GM18868 (cell line): ENCODE measurements at regions not wholly inside any gene's neighbourhood (a gene's known extent, or its start where the extent isn't known, plus 50 kb on each side); places are given as distances from the start of the nearest gene placed in this dataset.

Source experiments
- ATAC-seq: cut with Tn5 transposase; IDR thresholded peaks from one replicate; pipeline ENCODE4 v1.9.1; 2021; ENCODE audit warnings: mild to moderate bottlenecking, moderate library complexity; ENCODE audit not compliant: unreplicated experiment

DNA sequence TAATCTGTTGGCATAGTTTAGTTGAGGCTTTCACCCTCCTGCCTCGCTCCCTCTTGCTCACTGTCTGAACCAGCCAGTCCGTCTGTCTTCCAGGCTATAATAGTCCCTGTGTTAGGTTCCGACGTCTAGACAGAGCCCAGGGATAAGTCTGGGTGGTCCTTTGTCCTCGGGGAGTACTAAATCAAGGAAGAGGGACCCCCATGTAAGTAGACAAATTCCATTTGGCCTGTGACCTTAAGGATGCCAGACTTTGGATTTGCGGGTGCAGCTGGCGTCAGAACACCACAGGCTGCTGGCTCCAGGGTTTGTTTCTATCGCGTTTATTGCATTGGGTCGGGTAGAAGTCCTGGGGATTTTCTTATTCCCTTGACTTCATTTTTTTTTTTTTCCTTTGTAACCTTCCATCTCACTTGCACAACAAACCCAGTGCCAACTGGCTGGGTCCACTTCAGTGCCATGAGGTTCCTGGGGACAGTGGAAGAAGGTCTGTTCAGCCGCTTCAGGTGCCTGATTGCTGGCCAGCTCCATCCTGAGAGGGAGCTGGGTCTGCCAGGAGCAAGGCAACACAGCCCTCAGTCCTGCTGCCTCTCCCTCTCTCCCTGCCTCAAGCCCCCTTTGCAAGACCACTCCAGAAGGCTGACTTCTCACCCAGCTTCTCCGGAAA, 95.4 kb upstream of the KLHL25 start:
- ATAC-seq: no peak

DNA sequence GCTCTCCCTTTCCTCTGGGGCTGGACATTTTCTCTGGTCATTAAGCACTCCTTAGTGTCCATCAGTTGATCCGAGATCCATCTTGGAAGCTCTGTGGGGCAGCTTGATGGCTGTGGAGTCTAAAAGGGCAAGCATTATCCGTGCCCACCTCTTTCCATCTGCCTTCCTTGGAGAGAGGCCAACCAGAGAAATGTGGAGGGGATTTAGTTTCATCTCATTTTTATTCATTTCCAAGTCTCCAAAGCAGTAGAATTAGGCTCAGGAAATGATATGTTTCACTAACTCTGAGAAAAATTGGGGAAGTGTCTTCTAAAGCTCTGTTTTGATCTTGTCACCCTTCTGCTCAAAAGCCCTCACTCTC, 95.9 kb upstream of the KLHL25 start:
- ATAC-seq: no peak

DNA sequence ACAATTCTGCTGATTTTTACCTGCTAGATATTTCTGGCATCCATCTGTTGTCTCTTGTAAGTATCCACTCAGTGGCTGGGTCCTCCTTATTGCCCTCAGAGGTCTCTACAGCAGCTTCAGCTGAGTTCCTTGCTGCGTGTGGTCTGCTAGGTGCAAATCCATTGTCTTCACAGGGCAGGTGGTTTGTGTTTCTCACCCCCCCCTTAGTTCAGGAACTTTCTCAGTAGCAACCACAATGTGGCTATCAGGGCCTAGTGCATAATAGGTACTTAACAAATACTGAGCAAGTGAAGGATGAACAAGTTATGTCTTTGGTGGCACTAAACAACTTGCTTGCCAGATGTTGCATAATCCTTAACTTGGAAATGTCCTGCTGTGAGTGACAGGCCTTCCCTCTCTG, 96.7 kb upstream of the KLHL25 start:
- no peak for ATAC-seq

DNA sequence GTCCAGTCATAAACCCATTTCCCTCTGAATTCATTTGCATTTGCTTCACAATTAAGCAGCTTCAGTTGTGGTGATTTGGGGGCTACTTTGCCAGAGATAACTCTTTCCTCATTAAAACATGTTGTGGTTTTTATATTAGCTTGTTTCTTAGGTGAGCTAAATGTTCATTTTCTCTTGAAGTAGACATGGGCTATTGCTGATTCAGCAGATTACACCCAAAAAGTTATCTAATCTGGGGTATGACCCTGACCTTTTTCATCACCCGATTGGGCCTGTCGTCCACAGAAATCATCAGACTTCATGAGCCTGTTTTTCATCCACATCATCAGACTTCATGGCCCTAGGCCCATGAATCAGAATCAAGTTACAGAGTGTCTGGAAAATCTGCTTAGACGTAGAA, 97.5 kb upstream of the KLHL25 start:
- ATAC-seq: no peak

DNA sequence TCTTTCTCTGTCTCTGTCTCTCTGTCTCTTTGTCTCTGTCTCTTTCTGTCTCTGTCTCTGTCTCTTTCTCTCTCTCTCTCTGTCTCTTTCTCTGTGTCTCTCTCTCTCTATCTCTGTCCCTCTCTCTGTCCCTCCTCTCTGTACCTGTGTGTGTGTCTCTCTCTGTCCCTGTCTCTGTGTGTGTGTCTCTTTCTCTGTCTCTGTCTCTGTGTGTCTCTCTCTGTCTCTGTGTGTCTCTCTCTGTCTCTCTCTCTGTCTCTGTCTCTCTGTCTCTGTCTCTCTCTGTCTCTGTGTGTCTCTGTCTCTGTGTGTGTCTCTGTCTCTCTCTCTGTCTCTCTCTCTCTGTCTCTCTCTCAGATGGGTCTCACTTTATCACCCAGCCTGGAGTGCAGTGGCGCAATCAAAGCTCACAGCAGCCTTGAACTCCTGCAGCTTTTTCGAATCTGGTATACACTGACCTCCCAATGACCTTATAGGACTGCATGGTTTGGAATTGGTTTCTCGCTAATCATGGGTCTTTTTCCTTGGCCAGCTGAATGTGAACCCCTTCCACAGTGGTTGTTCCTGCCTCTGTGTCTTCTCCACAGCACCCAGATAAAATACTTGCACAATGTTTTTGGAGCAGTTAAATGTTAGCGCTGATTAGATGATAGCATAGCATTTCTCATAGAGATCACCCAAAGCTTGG, 102.6 kb upstream of the KLHL25 start:
- ATAC-seq: no peak

DNA sequence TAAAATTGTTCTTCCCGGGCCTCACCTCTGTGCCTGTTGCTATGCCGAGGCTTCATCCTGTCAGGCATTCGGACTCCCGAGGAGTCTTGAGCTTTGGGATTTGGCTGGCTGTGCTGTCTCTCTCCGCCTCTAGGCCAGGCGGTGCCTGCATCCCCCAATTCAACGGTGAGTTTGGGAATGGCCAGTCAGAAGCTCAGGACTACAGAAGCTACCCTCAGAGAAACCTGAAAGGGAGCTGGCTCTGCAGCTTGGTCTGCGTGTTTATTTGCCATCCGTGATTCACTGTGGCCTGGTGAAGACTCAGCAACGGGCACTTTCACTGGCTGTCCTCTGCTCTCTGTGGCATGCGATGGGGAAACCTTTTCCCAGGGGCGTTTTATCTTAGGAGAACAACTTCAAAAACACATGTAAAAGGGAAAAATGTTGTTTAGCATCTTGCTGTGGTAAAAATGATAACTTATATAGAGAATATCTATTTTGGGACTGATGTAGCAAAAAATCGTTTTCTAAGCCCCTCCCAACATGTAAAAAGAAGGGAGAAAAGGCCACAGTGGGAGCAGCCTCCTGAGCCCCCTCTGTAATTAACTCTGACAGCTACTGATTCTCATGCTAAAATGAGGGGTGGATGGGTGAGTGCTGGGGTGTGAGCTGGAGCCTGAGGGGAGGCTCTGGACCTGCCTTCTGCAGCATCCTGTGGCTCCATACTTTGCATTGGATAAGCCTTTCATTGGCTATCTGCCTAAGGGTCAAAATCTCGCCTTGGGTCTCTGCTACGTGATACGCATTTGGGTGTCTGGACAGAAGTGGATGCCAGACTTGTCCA, 103.4 kb upstream of the KLHL25 start:
- no peak for ATAC-seq

DNA sequence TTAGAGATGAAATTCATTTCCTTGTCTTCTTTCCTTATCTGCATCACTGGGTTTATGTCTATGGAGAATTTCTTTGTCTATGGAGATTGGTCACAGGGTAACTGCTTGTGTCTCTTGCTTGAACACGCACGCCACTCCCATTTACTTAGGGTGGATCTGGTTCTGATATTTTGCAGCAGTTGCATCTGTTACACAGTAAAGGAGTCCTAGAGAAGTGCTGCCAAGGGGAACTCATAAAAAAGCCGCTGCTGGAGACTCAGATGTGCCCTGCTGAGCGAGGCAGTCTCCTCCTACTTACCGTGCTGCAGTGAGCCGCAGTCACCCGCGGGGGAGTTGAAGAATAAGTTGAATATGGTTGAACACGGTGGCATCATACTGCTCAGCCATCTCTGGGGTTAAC, 105.2 kb upstream of the KLHL25 start:
- ATAC-seq: no peak

DNA sequence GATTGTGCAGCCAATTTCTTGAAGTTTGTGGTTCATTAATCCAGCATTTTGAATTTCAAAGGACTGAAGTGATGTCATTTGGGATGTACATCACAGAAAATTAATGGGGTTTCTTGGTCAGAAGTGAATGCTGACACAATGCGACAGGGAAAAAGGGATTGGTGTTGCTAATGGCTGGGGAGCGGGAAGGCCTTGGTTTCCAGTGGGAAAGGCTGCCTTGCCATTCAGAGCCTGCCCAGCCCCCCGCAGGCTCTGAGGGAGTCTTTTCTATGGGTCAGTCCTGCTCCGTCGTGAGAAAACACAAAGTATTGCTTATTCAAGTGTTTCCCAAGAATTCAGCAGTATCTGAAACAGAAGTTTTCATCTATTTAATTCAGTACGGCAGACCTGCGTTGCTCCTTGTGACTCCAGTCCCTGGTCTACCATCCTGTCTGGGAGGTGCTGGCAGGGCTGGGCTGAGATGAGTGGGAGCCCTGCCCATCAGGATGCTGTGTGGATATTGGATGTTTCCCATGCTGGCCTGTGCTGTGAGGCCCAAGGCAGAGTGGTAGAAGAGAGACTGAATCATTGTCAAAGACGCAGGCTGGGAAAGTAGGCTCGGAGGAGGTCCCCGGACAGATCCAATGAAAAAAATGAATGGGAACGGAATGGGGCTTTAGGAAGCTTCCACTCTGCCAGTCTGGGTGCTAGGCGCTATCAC, 111.2 kb upstream of the KLHL25 start:
- ATAC-seq: no peak

DNA sequence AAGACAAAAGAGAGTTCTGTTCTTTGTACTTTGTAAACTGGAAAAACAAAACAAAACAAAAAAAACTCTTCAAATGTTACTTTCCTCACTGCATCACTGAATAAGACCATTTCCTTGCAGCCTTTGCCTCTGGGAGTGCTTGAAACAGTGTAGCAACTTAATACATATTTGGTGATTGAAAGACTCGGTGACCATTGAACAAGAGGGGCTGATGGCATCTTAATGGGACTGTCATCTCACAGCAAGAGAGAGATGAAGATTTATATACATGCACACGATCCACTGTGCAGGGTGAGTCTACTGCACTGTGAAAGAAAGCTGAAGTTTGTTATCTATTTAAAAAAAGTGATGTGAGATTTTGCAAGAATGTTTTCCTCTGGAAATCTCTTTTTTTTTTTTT, 111.9 kb upstream of the KLHL25 start:
- ATAC-seq: no peak

DNA sequence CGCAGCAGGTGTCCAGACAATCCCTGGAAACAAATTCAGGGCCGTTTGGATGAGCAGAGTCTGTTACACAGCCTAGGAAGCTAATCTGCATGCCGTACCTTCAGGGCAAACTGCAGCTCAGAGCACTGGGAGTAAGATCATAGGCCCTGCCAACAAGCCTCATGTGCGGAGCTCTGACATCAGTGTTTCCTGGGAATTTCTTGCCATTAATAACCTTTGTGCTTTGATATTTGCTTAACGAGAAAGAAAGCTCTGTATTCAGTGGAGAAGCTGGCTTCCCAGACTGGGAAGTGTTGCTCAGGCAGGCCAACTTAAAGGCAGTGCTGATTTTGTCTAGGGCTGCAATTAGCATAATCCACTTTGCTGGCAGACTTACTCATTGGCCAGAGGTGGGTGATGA, 116.1 kb upstream of the KLHL25 start:
- ATAC-seq: no peak

DNA sequence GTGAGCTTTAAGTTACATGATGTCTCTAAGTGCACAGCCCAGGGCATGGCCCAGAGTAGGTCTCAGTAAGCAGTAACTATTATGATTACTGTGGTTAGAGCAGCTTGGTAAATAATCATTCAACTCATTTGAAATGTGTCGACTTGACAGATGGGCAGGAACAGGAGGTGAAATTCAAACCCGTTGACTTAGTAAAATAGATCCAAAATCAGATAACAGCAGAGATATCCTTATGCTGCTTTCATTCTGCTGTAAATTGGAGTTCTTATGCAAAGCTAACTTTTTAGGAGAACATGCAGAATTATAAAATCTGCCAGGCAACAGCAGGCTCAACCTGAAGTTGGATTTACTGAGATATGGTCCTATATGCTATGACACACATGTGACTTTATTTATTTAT, 118.7 kb upstream of the KLHL25 start:
- no peak for ATAC-seq

DNA sequence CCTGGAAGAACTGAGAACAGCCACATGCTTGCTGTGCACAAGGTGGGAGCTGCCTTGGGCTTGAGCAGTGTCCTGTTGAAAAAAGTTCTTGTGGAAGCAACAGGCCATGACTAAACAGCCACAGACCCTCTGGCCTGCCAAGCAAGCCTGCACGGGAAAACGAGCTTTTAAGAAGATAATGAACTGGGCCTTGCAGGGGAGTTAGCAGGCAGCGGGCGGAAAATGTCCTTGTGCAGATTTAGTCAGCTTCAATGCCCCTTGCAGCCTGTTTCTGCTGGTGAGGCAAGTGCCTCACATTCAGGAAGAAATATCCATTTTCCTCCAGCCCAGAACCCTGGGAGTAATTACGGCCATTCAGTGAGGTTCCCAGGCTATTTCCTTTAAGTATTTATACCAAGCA, 126.2 kb upstream of the KLHL25 start:
- ATAC-seq: no peak

DNA sequence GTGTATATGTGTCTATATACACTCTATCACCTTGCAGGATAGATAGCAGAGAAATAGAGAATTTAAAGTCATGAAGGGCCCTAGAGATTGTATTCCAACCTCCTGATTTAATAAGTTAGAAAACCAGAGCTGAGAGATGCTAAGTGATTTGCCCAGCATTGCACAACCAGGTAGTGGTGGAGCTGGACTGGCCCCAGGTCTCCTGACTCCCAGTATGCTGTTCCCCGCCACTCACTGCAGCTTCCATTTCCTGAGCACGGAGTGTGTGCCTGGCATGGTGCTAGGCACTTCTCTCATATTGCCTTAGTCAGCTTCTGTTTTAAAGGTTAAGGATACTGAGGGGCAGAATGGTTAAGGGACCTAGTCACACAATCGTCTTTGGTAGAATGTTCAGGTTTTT, 129.4 kb upstream of the KLHL25 start:
- no peak for ATAC-seq

DNA sequence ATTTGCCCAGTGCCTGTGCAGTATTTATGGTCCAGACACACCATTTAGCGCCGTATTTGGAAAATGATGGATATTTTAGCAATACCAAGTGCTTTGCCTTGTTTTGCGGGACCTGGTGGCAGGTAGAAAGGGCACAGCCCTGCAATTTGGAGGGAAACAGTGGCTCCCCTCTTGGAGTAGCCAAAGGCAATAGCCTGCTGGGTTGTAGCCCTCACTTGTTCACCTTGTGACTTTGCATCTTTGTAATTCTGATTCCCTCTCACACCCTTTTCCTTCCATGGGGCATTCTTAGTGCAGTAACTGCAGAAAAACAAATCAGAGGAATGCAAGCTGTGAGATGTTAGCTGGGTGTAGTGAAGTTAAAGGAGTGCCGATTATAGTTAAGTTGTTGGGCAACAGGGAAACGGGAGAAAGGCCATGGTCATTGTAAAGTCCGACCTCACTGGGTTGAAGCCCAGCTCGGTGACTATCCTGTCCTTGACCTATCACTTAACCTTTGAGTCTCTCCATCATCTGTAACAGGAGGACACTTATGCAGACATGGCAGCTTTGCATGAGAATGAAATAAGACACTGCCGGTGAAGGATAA, 131.0 kb upstream of the KLHL25 start:
- ATAC-seq: no peak

DNA sequence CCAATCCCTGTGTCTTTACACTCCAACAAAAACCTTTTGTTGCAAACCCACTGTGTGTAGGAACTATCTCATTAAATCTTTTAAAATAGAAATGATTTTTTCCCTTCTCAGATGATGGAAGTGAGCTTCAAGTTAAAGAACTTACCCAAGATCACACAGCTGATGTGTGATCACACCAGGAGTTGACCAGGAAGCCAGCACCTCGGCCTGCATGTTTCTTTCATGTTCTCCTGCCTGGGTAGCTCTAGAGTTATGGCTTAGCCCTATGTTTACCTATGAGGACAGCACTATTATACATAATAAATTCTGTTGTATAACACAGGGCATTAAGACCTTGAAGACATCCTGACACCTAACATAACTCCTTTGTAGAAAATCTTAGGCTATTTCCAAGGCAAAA, 132.1 kb upstream of the KLHL25 start:
- no peak for ATAC-seq

DNA sequence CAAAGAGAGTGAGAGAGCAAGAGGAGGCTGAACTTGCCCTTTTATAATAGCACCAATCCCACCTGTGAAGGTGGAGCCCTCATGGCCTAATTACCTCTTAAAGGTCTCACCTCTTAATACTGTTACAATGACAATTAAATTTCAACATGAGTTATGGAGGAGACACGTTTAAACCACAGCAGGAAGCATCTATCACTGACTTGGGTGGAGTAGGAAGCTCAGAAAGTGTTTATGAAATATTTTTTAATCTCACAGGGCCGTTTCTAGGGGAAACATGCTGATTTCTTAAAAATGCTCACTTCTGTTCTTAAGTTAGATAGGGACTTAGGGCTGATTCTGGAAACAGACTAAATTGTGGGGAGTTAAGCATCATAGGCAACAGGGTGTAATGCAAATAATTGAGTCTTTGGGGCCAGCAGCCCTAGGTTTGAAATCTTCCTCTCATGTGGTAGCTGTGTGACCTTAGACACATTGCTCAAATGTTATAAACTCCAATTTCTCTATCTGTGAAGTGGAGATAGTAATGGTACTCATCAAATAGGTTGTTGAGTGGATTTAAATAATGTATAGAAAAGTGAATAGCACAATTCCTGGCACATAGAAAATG, 133.3 kb upstream of the KLHL25 start:
- no peak for ATAC-seq

DNA sequence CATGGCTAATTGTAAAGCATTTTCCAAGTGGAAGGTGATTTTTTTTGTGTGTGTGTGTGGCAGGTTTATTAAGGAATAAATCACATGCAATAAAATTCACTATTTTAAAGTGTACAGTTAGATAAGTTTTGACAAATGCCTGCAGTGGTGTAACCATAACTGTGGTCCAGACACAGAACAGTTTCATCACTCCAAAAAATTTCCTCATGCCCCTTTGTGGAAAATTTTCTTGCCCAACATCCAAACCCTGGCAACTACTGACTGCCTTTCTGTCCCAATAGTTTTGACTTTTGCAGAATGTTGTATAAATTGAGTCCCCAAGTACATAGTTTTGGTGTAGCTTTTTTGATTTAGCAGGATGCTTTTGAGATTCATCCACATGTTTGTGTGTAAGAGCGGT, 135.1 kb upstream of the KLHL25 start:
- ATAC-seq: no peak

DNA sequence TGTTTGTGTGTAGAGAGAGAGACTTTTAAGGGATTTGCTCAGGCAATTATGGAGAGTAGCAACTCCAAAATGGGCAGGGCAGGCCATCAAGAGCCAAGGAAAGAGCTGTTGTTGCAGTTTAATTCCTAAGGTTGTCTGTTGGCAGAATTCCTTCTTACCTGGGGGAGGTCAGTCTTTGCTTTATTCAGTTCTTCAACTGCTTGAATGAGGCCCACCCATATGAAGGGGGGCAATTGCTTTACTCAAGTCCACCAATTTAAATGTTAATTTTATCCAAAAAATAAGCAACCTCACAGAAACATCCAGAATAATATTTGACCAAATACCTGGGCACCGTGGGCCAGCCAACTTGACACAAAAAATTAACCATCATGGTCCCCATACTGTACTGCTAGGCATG, 137.7 kb upstream of the KLHL25 start:
- no peak for ATAC-seq

DNA sequence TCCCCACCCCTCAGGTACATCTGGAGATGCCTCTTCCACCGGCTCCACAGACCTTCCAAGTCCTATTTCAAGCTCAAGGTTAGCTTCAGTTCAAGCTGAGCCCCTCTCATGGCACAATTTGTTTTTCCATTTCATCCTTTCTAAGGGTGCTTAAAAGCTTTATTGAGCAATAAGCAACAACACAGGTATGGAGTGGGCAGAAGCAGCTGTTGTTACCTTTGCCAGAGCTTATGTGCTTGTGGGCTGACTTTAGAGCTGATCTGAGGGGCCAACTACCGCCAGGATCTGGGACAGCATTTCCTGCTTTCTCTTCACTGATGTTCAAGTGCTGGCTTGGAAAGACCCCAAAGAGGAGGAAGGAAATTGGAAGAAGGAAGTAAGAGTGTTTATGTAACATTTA, 140.0 kb upstream of the KLHL25 start:
- ATAC-seq: no peak

DNA sequence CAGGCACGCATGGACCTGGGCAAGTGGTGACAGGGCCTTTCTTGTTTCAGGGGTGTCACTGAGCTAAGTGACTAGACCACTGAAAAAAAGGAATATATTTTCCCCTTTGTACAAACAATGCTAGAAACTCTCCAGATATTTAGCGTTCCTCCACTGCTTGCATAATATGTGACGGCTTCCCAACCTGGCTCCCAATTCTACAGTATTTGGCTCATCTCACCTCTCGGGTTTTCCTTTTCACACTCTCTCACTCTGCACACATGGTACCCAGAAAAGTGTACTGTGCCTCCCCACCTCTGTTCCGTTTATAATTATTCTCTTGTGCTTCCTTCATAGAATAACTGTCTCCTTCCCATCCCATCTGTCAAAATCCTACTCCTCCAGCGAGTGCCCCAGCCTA, 140.5 kb upstream of the KLHL25 start:
- ATAC-seq: no peak

DNA sequence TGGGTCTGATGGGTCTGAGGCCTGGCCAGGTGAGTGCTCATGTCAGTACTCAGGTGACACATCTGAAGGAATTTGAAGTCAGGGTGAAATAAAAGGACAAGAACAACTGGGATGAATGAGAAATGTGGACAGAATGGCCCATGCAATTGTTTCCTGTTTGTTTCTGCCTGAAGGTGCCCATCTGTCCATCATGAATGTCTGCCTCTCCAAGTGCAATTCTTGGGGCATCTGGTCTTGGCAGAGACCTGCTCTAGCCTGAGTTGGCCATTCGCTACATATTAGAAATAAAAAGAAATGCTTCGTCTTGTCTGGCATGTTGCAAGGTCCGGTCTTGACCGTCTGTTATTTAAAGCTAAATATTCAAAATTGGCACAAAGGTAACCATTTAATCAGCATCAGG, 142.0 kb upstream of the AGBL1 start:
- no peak for ATAC-seq
